ENCODE measurements at regions not wholly inside any gene's neighbourhood (a gene's known extent, or its start where the extent isn't known, plus 50 kb on each side); places are given as distances from the start of the nearest gene placed in this dataset.

- Histone ChIP-seq H3K27me3 (ENCODE audit: control insufficient read depth in 1 of 2, insufficient read depth in 2 of 2, low read length in 2 of 2) (peaks cover 6 to 39% of the 10 kb centered on the region in 2 experiments; a peak in 4 of 5 replicates), H3K9me3 (ENCODE audit: low read length) (no peaks in the 10 kb centered on the region), H3K27ac (ENCODE audit: extremely low read length, insufficient read depth, low read length) (no peak overlapping the region), H2AFZ (ENCODE audit: low read length) (no peak overlapping the region), H3K9ac (ENCODE audit: insufficient read depth, low read depth, low read length) (no peak overlapping the region), H3K4me3 (replicated peaks in 1 of 3; ENCODE audit: insufficient read depth in 1 of 3, low read depth in 2 of 3, low read length in 3 of 3) (no peak overlapping the region), H3K4me1 (ENCODE audit: insufficient read depth, low read length) (peaks cover 10% of the 10 kb centered on the region), H3K36me3 (replicated peaks in 1 of 2; ENCODE audit: control insufficient read depth in 1 of 2, insufficient read depth in 2 of 2, low read length in 2 of 2) (no peaks in the 10 kb centered on the region), H4K20me1 (ENCODE audit: insufficient read depth, low read length) (no peaks in the 10 kb centered on the region), H3K79me2 (ENCODE audit: insufficient read depth, low read length) (no peaks in the 10 kb centered on the region), H3K4me2 (ENCODE audit: low read depth, low read length) (no peak overlapping the region)
- ChIA-PET POLR2A (no interaction called here), CTCF (ENCODE audit: low intra/inter-chr PET ratio, low total read pairs) (no interaction called here)
- ATAC-seq: no peak
- no TSS peak for BruUV-seq (replicated peaks)
- no peak for DNase-seq (ENCODE audit: low spot score)
- no peak for TF ChIP-seq NFATC3 (CRISPR knock-in tag; IDR thresholded peaks at IDR 0.05)
- in situ Hi-C loops (cut with HindIII; ENCODE audit: extremely low pct_ligation_motif_present, low pct_unique_long_range_greater_than_20kb) (no loop called here), intact Hi-C loops (cut with micrococcal nuclease; ENCODE audit: unreplicated experiment) (no loop called here)
- no peak for FAIRE-seq
- 69% methylated on average over 14 of the region's 14 CpGs for WGBS (ENCODE audit: low lambda C conversion rate)
Observed at GRCh38 chr2:236341067-236341466, 76.9 kb upstream of the ASB18 start.

DNA sequence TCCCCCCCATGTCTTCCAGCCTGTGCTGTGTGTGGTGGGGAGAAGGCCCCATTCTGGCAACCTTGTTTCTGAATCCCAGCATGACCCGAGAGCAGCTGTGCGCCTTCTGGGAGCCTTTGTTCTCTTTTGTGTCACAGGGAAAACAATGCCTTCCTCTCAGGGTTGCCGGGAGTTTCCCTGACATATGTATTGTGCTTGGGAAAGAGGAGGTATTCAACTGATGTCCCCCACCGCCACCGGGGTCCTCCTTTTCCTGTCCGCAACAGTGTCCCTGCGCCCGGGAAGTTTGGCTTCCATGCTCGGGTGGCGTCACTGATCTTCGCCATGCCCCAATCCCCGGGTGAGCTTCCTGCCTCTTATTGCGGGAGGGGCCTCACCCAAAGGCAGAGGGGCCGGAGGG is 77.5 kb upstream of the ASB18 start:
- CTCF ChIA-PET (ENCODE audit: low intra/inter-chr PET ratio, low total read pairs): no interaction called here
- POLR2A ChIA-PET: no interaction called here
- Histone ChIP-seq H3K4me1 (ENCODE audit: insufficient read depth, low read length) (peaks cover 10% of the 10 kb centered on the region), H3K9ac (ENCODE audit: insufficient read depth, low read depth, low read length) (no peak overlapping the region), H3K36me3 (replicated peaks in 1 of 2; ENCODE audit: control insufficient read depth in 1 of 2, insufficient read depth in 2 of 2, low read length in 2 of 2) (no peaks in the 10 kb centered on the region), H3K4me2 (ENCODE audit: low read depth, low read length) (no peak overlapping the region), H3K79me2 (ENCODE audit: insufficient read depth, low read length) (no peaks in the 10 kb centered on the region), H3K27ac (ENCODE audit: extremely low read length, insufficient read depth, low read length) (no peak overlapping the region), H3K27me3 (ENCODE audit: control insufficient read depth in 1 of 2, insufficient read depth in 2 of 2, low read length in 2 of 2) (peaks cover 6 to 38% of the 10 kb centered on the region in 2 experiments; a peak in 4 of 5 replicates), H2AFZ (ENCODE audit: low read length) (no peak overlapping the region), H3K4me3 (replicated peaks in 1 of 3; ENCODE audit: insufficient read depth in 1 of 3, low read depth in 2 of 3, low read length in 3 of 3) (no peak overlapping the region), H4K20me1 (ENCODE audit: insufficient read depth, low read length) (no peaks in the 10 kb centered on the region), H3K9me3 (ENCODE audit: low read length) (no peaks in the 10 kb centered on the region)
- intact Hi-C loops (cut with micrococcal nuclease; ENCODE audit: unreplicated experiment) (loop anchor here (2.0 kb wide), 1 partner anchor 719 kb away; no protein-coding TSS in a partner anchor), in situ Hi-C loops (cut with HindIII; ENCODE audit: extremely low pct_ligation_motif_present, low pct_unique_long_range_greater_than_20kb) (no loop called here)
- FAIRE-seq: no peak
- no peak for DNase-seq (ENCODE audit: low spot score)
- 57% methylated on average over 13 of the region's 14 CpGs for WGBS (ENCODE audit: low lambda C conversion rate)
- no peak for ATAC-seq
- BruUV-seq (replicated peaks): no TSS peak
- no peak for TF ChIP-seq LCORL (IDR thresholded peaks at IDR 0.05)
- TF ChIP-seq LCORL (CRISPR knock-in tag; IDR thresholded peaks at IDR 0.05): no peak
- no peak for TF ChIP-seq ZC3H13 (CRISPR knock-in tag; IDR thresholded peaks at IDR 0.05)
- TF ChIP-seq ZNF512 (CRISPR knock-in tag; IDR thresholded peaks at IDR 0.05): no peak
- TF ChIP-seq SMARCE1 (IDR thresholded peaks at IDR 0.05; ENCODE audit: borderline replicate concordance): no peak
- TF ChIP-seq ZBTB4 (CRISPR knock-in tag; IDR thresholded peaks at IDR 0.05; ENCODE audit: borderline replicate concordance): no peak
